DMS53 treated with DMSO at 0.1 percent for 48 hours (cell line): ENCODE measurements at regions not wholly inside any gene's neighbourhood (a gene's known extent, or its start where the extent isn't known, plus 50 kb on each side); places are given as distances from the start of the nearest gene placed in this dataset.
A peak's percentile ranks its signal among the peaks of the same experiment; 100 is the strongest.

ENCODE experiments used
- DNase-seq: peaks from one replicate; lab custom pipeline; 2025; ENCODE audit not compliant: unreplicated experiment; lab: John Stamatoyannopoulos, UW

DNA sequence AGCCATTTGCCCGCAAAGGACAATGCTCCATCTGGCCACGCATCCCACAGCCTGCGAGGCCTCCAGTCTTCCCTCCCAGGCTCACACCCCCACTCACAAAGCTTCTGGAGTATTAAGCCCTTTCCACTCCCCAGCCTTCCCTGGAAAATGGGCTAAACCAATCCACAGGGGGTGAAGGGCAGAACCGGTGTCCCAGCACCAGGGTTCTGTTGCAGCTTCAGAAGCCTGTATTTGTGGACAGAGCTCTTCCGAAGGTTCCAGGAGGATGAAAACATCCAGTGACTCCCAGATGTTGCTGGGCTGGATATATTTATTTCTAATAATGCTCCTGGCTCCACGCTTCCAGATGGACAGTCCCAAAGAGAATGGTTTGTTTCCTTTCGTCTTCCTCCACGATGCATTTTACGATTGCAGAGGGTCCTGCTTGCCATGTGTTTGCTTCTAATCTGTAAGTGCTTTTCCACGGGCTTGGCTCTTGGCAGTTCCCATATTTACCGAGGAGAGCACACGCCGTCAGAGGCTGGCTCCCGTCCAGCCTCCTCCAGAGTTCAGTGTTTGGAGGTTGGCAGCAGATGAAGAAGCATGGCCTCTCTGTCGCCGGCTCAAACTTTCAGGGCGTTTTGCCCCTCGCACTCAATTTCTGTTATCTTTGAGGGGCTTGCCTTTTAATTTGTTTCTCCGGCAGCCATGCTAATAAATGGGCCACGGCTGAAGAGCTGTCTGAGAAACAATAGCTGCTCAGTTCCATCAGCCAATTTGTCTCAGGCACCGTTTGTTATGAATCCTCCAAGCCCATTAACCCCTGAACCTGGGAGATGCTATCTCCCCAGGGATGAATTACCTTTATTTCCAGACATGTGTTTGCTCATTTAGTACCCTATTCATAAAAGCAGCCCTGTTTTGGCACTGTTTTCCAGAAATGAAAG, 367.9 kb upstream of the PROK2 start:
- DNase-seq, result peak; percentile 9

DNA sequence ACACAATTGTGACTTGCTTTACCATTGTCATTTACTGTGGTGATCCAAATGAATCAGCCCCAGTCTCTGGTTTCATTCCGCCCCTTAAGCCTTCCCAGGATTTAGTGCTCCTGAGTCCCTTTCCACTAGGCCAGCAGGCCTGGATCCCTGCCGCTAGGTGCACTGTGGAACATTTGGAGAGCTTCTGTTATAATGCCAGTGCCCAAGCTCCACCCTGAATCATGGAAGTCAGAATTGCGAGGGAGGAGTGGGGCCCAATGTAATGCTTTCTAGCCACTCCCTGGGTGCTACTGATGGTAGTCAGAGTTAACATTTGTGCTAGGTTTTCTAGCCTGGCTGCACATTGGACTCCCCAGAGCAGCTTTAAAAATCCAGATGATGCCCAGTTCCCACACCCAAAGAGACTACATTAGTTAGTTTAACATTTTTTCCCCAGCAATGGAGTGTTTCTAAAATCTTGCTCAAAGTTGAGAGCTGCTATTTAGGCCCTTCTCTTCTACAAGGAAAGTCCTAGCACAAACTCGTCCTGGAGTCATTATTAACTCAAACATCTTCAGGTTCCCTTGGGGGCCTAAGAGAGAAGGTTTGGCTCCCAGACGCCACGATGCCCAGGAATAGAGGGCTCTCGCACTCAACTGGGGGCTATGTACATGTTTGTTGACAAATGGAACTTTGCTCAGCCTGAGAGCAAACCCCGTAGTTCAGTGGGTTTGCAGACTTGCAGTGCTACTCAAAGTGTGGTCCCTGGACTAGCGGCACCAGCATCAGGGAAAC, 366.7 kb upstream of the PROK2 start:
- DNase-seq, result no peak

DNA sequence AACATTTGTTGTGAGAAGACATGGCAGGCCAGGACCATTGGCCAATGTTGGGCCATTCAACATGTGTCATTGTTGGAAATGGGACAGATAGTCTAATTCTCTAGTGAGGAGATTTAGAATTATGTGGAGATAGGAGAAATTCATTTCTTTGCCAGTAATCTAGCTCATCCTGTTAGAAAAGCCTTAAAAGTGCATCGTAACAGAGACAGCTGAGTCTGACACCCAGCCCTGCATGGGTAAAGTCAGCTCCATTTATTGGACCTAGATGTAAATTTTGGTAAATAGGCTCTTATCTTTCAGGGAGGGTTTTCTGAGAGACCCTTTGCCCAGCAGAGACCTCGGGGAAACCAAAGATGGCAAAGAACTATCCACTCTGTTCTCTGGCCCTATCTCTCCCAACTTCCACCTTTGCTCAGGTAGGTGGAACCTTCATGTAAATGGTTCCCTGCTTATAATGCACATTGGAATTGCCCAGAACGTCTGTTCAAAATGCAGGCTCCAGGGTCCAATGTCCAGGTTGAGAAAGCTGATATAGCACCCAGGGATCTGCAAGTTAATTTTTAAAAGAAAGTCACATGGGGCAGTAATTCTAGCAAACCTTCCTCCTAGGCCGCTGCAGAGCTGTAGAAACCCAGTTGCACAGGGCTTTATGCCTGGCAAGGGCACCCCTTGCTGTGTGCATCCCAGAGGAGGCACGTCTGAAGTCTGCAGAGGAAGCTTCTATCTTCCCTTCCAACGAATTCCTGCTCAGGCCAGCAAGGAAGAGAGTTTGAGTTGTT, 365.9 kb upstream of the PROK2 start:
- no peak for DNase-seq

- DNase-seq, result no peak
Measured at GRCh38 chr3:72149645-72150300, 364.8 kb upstream of the PROK2 start.

GRCh38 chr3:72147600-72147999, 362.7 kb upstream of the PROK2 start:
- no peak for DNase-seq

GRCh38 chr3:72145506-72146380, 360.8 kb upstream of the PROK2 start:
- DNase-seq, result no peak

- no peak for DNase-seq
Measured at GRCh38 chr3:72144773-72145505, 360.0 kb upstream of the PROK2 start.

GRCh38 chr3:72143966-72144717, 359.2 kb upstream of the PROK2 start:
- no peak for DNase-seq

DNA sequence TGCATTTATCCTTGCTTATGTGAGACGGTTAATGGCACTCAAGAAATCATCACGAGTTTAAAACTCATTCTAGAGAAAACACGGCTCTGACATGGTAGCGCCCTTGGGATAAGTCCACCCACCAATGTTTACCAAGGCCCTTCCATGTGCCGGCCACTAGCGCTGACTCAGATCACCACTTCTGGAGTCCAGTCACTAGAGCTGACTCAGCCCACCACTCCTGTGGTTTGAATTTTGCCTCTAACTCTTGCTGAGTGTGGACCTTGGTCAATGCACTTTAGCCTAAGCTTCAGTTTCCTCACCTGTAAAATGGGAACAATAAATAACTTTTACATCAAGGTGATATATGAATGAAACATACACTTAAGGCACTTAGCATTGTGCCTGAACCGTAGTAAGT, 358.4 kb upstream of the PROK2 start:
- no peak for DNase-seq

GRCh38 chr3:72142028-72142427, 357.1 kb upstream of the PROK2 start:
- DNase-seq, result no peak

GRCh38 chr3:72141264-72141663, 356.3 kb upstream of the PROK2 start:
- no peak for DNase-seq

DNA sequence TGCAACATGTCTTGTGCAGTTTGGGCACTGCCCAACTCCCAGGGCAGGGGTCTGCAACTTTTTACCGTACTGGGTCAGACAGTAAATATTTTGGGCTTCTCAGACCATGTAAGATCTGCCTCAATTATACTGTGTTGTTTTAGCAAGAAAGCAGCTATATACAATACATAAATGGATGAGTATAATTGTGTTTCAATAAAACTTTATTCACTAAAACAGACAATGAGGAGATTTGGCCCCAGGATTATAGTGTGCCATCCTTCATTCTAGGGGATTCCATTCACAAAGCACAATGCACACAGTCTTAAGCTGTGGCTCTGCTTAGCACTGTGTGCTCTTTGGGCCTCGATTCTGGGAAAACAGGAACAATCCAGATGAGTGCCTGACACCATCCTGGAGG, 354.4 kb upstream of the PROK2 start:
- DNase-seq, result no peak

GRCh38 chr3:72137865-72138861, 353.2 kb upstream of the PROK2 start:
- DNase-seq, result no peak

DNA sequence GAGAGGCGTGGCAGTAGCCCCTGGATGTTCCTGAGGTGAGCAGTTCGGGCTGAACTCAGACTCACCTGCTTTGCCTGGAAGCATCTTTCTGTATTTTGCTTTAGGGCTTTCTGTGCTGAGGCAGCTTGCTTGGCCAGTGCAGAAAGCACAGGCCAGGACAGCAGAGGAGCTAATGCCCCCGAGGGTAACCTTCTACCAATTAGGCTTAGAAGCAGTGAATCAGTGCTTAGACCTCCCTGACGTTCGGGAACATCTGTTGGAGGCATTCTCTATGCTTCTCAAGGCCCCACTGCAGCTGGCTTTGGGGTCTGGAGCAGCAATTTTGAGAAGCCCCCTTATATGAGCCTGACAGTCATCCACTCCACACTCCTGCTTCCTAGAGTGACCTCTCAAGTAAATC, 350.7 kb upstream of the PROK2 start:
- no peak for DNase-seq

- no peak for DNase-seq
Measured at GRCh38 chr3:72134989-72135451, 350.1 kb upstream of the PROK2 start.

GRCh38 chr3:72133329-72134011, 348.5 kb upstream of the PROK2 start:
- DNase-seq, result no peak

DNA sequence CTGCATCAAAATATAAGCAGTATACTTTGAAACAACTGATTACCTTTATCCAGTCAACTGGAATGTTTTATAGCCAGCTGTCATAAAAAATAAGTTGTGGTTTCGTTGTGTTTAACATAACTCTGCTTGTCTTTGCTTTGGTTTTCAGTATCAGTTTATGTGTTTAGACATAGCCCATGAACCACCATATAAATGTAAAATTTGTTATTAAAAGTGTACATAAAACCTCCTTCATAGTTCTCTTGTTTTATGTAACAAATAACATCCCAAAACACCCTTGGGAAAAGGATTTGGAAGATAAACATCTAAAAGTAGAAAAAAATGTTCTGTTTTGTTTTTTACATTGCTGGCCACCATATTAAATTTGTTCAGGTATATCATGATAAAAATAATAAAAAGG, 347.0 kb upstream of the PROK2 start:
- DNase-seq, result no peak
